Fibroblast of the aortic adventitia (primary cell): ENCODE measurements at regions not wholly inside any gene's neighbourhood (a gene's known extent, or its start where the extent isn't known, plus 50 kb on each side); places are given as distances from the start of the nearest gene placed in this dataset.
"Not testable (repeated sequence)": the region's sequence is repeated elsewhere in the genome, so short reads cannot be mapped to it uniquely, and the experiment has no call there.

Source experiments
- DNase-seq: peaks from one replicate; pipeline ENCODE4 v3.0.0-alpha.2; 2010; ENCODE audit warnings: low read depth
- H3K4me3 ChIP-seq: 2 replicates; pipeline ENCODE4 v1.5.1; 2011; ENCODE audit warnings: low read depth, mild to moderate bottlenecking, control low read depth, low read length, moderate library complexity
- TF ChIP-seq, protein P1 (sequence below): IDR thresholded peaks from 2 replicates; pipeline ENCODE4 v1.5.1; 2011; ENCODE audit warnings: mild to moderate bottlenecking, low read length, control low read depth, inconsistent platforms; ENCODE audit not compliant: insufficient read depth

DNA sequence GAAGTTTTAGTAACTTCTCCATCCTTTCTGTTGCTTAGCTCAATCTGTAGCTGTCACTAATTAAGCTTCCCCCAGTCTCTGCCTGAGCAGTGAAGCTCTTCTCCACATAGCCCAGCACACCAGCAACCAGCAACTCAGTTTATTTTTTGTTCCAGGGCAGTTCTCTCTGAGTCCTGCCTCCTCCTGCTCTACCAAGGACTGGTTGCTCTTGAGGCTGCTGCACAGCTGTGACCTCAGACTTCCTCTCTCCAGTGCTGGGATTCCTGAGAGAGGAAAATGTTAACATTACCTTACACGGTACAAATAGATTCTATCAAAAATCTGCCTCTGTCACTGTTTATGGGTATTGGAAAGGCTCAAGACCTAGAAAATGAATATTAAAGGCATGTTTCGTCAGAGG lies 294.7 kb downstream of the OXSM start:
- TF ChIP-seq, protein P1, sequence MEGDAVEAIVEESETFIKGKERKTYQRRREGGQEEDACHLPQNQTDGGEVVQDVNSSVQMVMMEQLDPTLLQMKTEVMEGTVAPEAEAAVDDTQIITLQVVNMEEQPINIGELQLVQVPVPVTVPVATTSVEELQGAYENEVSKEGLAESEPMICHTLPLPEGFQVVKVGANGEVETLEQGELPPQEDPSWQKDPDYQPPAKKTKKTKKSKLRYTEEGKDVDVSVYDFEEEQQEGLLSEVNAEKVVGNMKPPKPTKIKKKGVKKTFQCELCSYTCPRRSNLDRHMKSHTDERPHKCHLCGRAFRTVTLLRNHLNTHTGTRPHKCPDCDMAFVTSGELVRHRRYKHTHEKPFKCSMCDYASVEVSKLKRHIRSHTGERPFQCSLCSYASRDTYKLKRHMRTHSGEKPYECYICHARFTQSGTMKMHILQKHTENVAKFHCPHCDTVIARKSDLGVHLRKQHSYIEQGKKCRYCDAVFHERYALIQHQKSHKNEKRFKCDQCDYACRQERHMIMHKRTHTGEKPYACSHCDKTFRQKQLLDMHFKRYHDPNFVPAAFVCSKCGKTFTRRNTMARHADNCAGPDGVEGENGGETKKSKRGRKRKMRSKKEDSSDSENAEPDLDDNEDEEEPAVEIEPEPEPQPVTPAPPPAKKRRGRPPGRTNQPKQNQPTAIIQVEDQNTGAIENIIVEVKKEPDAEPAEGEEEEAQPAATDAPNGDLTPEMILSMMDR, result no peak
- DNase-seq, result no peak
- no peak overlapping the region for H3K4me3 ChIP-seq

DNA sequence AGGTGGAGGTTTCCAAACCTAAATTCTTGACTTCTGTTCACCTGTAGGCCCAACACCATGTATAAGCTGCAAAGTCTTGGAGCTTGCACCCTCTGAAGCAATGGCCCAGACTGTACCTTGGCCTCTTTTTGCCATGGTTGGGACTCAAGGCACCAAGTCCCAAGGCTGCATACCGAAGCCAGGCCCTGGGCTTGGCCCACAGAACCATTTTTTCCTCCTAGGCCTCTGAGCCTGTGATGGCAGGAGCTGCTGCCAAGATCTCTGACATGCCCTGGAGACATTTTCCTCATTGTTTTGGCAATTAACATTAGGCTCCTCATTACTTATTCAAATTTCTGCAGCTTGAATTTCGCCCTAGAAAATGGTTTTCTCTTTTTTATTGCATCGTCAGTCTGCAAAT lies 297.9 kb downstream of the OXSM start:
- no peak for DNase-seq
- TF ChIP-seq, protein P1, result no peak
- H3K4me3 ChIP-seq, result no peak overlapping the region

DNA sequence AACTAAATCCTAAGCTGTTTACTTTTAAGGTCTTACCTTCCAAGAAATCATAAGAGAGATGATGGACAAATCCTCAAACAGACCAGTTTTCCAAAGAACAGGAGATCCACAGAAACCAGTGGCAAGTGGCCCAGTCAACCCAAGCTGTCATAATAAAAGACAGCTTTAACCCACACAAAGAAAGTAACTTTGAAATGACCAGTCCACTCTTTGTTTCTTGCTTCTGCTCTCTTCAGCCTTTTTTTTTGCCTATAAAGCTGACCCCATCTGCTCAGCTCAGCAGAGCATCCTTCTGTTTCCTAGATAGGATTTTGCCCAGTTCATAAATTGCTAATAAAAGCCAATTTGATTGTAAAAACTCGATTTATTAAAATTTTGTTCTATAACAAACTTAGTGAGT lies 299.4 kb downstream of the OXSM start:
- TF ChIP-seq, protein P1, result no peak
- no peak for DNase-seq
- H3K4me3 ChIP-seq, result no peak overlapping the region

DNA sequence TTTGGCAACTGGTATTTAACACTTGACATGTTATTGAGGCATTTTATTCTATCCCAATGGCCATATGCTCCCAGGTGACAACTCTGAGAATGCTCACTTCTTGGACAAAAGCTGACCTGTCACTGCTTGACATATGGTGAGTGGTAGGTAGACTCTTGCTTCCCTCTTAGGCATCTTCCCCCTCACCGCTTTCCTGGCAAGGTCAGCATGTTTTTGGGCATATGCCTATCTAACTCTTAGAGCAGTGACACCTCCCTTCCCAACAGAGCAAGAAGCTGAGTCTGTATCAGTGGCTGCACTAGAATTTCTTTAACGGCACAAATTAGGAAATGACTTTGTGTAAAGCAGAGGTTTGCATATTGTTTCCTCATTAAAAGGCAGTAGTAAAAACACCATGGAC lies 300.7 kb downstream of the OXSM start:
- no peak for DNase-seq
- TF ChIP-seq, protein P1, result no peak
- H3K4me3 ChIP-seq, result no peak overlapping the region

DNA sequence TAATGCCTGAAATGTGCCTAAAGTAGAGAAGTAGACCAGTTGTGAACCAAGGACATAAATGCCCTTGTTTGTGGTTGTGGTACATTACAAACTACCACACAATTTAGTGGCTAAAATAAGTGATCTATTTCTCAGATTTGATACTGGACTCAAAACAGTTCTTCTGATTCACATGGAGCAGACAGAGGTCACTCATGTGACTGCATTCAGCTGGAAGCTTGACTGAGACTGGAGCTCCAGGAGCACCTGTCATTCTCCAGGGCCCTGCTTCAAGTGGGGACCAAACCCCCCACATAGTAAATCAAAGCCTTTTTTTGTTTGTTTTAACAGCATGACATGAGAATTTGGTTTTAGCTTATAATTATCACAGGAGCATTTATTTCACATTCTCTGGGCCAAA lies 301.2 kb downstream of the OXSM start:
- TF ChIP-seq, protein P1, result no peak
- no peak overlapping the region for H3K4me3 ChIP-seq
- DNase-seq, result no peak

DNA sequence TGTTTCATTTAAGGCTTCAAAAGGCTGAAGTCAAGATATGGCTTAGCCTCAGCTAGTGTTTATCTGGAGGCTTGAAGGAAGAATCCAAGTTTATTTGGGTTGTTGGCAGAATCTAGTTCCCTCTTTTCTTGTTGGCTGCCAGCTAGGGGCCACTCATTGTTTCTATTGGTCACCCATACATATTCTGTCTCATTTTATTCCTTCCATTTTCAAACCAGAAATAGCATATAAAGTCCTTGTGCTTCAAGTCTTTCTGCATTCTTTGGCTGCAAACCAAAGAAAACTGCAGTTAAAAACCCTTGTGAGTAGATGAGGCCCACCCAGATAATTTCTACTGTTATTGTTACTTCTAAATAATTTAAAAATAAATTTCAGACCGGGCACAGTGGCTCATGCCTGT lies 301.7 kb downstream of the OXSM start:
- TF ChIP-seq, protein P1, result no peak
- H3K4me3 ChIP-seq, result no peak overlapping the region

DNA sequence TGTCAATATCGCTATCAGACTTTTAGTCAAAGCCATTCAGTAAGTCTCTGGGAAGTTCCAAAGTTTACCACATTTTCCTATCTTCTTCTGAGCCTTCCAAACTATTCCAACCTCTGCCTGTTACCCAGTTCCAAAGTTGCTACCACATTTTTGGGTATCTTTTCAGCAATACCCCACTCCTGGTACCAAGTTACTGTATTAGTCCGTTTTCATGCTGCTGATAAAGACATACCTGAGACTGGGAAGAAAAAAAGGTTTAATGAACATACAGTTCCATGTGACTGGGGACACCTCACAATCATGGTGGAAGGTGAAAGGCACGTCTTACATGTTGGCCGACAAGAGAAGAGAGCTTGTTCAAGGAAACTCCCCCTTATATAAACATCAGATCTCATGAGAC lies 307.2 kb downstream of the OXSM start:
- H3K4me3 ChIP-seq, DNase-seq: not testable (repeated sequence)

More for the DNA sequence above, 301.7 kb downstream of the OXSM start:
- DNase-seq, result no peak

DNA sequence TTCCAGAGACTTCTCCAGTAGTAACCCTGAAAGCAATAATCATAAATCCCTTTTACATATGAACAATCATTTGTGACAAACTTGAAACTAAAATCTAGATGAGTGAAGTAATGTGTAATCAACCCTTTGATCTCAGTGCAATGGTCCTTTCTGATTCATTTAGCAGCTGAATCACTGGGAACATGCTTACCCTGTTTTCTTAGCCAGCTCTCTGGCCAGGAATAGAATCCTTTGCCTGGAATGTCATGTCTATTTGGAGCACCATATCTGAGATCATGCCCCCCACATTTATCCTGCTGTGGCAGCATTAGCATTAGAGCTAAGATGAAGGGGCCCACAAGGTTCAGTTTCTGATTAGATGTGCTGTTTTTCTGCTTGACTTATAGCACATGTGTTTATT lies 309.8 kb downstream of the OXSM start:
- no peak for DNase-seq
- H3K4me3 ChIP-seq, result no peak overlapping the region
- TF ChIP-seq, protein P1, result no peak
